ENCODE measurements at regions not wholly inside any gene's neighbourhood (a gene's known extent, or its start where the extent isn't known, plus 50 kb on each side); places are given as distances from the start of the nearest gene placed in this dataset.

DNA sequence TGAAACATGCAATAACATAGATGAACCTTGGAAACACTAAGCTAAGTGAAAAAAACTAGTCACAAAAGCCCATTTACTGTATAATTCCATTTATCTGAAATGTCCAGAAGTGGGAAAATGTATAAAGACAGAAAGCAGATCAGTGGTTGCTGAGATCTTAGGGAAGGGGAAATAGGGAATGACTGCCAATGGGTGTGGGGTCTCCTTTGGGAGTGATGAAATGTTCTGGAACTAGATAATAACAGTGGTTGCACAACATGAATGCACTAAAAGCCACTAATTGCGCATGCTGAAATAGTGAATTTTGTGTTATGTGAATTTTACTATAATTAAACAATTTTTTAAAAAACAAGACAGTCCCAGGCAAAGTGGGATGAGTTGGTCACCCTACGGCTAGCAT is 472.8 kb downstream of the CCDC171 start:
- no peak for DNase-seq

DNA sequence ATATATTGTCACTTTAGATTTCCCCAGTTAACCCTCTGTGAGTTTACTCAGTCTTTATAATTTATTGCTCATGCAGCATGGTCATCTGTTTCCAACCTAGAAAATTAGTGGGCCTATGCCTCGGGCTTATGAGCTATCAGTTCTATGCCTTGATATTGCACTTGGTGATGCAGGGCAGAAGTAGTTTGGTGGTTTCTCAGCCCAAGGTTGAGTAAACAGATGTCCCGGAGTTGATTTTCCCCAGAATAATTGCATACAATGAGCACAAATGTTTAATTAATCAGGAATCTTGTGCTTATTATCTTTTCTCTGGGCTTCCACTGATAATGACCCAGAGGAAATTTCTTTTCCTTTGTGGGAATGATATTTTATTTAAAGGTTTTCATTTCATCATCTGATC is 474.0 kb downstream of the CCDC171 start:
- DNase-seq: no peak

DNA sequence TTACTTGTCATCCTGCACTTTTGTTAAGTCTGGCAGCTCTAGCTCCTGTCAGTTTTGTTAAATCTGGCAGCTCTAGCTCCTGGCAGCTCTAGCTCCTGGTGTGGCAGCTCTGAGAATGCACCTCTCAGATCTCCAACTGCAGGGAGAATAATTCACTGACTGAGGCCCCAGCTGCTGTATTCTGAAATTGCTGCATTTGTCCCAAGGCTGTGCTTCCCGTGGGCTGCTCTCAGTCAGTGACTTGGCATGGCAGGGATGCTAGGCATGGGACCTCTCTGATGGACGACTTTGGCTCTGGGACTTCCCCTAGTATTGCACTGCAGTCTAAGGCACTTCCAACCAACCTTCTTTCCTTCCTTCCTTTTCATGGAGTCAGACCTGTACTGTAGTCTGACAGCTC is 475.7 kb downstream of the CCDC171 start:
- DNase-seq: no peak

DNA sequence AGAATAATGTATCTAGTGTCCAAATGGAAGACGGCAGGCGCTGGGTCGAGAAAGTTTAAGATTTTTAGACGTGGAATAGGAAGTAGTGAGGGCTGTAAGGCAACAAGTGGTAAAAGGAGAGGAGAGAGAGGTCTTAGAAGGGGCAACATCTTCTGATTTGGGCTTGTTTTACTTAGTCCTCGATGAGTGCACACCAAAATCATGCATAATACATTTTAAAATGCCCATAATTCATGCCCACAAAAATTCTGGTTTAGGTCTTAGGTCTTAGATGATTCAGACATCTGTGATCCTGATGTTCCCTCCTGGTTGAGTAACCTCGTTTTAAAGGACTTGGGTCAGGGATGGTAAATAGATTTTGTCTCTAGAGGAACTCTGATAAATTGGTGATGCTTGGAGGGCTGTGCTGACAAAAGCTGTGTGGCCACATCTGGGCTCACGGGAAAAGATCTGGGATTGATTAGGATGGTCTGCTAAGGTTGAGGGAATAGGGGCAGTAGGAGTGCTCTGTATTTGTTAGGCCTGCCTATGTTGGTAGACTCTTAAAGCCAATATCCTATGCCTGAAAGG is 476.3 kb downstream of the CCDC171 start:
- DNase-seq: no peak

GRCh38 chr9:16029796-16030363 is 477.0 kb downstream of the CCDC171 start:
- no peak for DNase-seq

DNA sequence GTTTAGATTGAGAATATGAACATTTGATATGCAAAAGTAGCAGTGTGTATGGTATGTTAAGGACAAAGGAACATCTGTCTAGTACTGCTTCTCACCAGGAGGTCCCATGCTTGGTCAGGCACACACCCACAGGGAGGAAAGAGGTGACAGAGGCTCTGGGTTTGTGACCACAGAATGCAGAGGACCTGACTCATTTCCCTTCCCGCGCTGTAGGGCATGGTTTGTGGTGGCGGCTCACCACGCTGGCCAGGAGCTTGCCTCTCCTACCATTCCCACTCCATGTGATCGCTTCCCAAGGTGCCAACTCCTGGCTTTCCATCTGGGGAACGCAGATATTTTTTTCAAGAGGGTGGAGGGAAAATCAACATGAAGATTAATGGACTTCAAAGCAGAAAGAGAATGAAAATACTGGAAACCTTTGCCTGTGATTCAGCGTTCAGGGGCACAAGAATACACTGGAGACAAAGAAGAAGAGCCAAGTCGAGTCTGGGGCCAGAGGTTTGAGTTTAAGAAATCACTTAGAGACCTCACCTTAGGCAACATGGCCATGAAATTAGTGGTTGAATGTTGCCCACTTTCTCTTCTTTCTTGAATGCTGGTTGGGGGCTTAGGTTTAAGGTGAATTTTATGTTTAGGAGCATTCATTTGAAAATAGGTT is 477.8 kb downstream of the CCDC171 start:
- DNase-seq: no peak

DNA sequence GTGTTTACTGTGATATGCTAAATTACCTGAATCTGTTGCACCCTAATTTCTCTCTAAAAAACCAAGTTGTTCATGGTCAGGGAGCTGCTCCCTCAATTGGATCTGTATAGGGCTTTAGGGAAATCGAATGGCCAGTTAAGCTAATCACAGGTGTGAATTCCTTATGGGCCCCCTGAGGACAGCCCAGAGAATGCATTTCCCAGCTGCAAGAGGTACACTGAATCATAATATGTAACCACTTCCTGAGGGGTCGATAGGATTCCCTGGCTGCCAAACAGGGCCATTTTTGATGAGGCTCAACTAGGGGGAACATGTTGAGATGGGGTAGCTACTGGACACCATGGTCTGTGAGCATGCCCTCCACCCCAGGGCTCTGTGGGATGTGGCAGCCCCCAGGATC is 478.6 kb downstream of the CCDC171 start:
- DNase-seq: no peak

DNA sequence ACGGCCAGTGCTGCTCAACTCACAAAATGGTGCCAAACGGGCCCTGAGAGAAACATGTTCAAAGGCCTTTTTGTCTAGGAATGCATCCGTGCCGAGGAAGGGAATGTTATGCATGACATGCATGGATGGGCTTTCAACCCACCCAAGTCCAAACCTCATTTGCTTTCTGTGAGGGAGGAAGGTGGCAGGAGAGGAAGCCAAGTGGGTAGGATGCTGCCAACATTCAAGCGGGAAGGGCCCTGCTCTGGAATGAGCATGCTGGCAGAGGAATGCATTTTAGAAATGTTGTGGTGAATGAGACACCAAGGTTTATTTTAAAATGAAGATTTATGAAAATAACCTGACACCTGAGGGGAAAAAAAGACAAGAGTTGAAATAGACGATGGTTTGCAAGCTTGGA is 479.1 kb downstream of the CCDC171 start:
- DNase-seq: no peak

- DNase-seq: no peak
Measured at GRCh38 chr9:16032799-16033198, 480.0 kb downstream of the CCDC171 start.

DNA sequence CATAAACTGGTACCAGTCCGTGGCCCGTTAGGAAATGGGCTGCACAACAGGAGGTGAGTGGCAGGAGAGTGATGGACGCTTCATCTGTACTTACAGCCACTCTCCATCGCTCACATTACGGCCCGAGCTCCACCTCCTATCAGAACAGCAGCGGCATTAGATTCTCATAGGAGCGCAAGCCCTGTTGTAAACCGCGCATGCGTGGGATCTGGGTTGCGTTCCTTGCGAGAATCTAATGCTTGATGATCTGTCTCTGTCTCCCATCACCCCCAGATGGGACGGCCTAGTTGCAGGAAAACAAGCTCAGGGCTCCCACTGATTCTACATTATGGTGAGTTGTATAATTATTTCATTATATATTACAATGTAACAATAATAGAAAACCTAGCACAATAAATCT is 480.4 kb downstream of the CCDC171 start:
- no peak for DNase-seq

DNA sequence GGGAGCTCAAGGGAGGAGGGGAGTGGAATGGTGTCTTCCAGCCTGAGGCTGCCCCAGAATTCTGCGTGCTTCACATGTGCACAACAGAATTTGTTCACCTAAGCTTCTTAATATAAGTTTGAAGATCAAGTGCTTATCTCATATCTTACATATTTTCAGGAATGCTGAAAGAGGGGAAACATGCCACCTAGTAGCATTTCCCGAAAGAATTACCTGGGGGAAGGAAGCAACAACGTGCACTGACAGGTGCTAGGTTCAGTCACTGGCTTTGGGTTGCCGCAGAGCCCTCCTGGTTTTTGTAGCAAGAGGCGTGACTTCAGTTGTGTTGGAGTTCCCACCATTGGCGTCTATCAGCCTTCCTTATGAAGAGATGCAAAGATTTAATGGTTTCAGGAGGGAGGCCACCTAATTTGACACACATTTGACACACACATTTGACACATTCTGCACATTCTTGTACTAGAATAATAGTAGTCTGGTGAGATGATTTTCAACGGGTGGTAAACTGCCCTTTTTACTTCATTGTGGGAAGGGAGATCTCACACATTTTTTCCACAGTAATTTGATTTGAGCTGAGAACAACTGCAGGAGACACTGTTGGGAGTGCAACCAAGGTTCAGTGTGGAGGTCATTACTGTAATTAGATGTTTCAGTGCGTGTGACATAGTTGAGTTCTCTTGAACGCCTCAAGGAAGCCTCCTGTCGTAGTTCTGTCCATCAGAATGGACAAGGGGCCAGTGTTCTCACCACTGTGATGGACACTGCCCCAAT is 481.3 kb downstream of the CCDC171 start:
- no peak for DNase-seq

- peak in 1 of 2 donors; percentile 23 for DNase-seq
Measured at GRCh38 chr9:16039218-16039987, 486.6 kb downstream of the CCDC171 start.

- peak in 1 of 2 donors; percentile 7 for DNase-seq
Measured at GRCh38 chr9:16039988-16040761, 487.3 kb downstream of the CCDC171 start.

DNA sequence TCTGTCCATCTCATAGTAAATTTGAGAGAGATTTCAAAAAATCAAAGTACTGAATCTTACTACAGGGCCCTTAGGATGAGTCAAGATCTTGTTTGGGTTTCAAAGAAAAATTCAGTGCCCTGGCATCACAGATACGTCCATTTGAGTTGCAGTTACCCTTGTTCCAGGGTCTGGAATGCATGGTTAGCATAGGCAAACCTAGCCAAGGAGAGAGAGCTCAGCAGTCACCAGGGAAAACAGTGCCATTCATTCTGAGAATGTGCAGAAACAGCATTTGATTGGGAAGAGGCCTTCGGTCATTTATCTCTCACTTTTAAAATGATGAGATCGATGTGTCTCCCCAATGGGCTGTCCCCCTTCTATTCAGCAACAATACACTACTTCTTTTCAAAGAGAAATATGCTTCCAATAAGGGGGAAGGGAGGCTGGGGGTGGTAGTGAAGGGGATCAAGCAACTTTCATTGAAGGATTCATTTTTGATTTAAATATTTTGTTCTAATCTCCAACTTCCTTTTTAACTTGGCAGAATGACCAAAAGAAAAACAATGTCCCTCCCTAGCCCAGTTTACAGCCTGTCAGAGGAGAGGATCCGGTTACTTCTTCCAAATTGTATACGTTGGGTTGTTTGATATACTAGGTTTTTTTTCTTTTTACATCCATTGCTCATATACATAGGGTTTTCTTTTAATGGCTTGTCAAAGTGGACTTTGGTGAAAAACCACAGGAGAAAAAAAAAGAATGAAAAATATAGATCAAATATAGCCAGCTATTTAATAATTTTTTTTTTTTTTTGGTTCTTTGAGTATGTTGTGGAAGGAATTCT is 491.1 kb downstream of the CCDC171 start:
- DNase-seq: peak; percentile 27 to 34

GRCh38 chr9:16044579-16044881 is 491.7 kb downstream of the CCDC171 start:
- peak in 1 of 2 donors; percentile 11 for DNase-seq

- no peak for DNase-seq
Measured at GRCh38 chr9:16045651-16046280, 492.9 kb downstream of the CCDC171 start.

DNA sequence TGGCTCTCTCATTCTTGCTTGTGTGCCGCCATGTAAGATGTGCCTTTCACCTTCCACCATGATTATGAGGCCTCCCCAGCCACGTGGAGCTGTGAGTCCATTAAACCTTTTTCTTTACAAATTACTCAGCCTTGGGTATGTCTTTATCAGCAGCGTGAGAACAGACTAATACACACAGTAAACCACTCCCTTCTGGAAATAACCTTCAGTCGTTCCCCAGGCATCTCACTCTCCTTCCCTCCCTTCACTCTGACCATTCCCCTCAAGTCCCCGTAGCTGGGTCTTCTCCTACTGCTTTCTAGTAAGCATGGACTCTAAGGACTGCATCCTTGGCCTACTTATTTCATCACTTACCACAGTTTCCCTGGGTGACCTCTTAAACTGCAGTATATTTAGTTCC is 493.9 kb downstream of the CCDC171 start:
- no peak for DNase-seq

- DNase-seq: no peak
Measured at GRCh38 chr9:16048129-16048528, 495.3 kb downstream of the CCDC171 start.

- DNase-seq: no peak
Measured at GRCh38 chr9:16052146-16052545, 499.3 kb downstream of the CCDC171 start.

Data from right lung (tissue), 2 donors.